OCI-LY7 (cell line): ENCODE measurements at regions not wholly inside any gene's neighbourhood (a gene's known extent, or its start where the extent isn't known, plus 50 kb on each side); places are given as distances from the start of the nearest gene placed in this dataset.

ENCODE experiments used
- BruUV-seq: library from RNA; stranded (reverse); fragments of 400-500 nt; replicated peaks from 2 replicates; lab custom pipeline; 2021; lab: Mats Ljungman, UMichigan
- CTCF ChIA-PET: fragments of 300-600 bp; sonication (Branson Sonifier 250); formaldehyde crosslinking; loops from one replicate; lab custom pipeline; 2022; ENCODE audit warnings: antibody characterized with exemption; ENCODE audit not compliant: unreplicated experiment; lab: Charles Lee
- POLR2A ChIA-PET: fragments of 300-600 bp; sonication (Branson Sonifier 250); formaldehyde crosslinking; loops from one replicate; lab custom pipeline; 2022; ENCODE audit warnings: antibody characterized with exemption; lab: Charles Lee
- DNase-seq: peaks from one replicate; pipeline ENCODE4 v3.0.0-alpha.2; 2015; ENCODE audit warnings: low spot score
- H2AFZ ChIP-seq: fragments of 200-600 bp; sonication (generic), shearing (Covaris generic); 2 replicates; pipeline ENCODE4 v1.6.1; 2014; ENCODE audit warnings: mild to moderate bottlenecking, antibody characterized with exemption, low read length, moderate library complexity
- H3K27ac ChIP-seq: fragments of 200-600 bp; sonication (generic); 2 replicates; pipeline ENCODE4 v1.5.1; 2014; ENCODE audit warnings: mixed run types, low read depth, mild to moderate bottlenecking, moderate library complexity, low read length, inconsistent platforms; ENCODE audit not compliant: poor library complexity, severe bottlenecking
- H3K36me3 ChIP-seq: fragments of 200-600 bp; sonication (generic); 2 replicates; pipeline ENCODE4 v1.6.1; 2014; ENCODE audit warnings: mild to moderate bottlenecking, antibody characterized with exemption, low read length, moderate library complexity, mixed read lengths; ENCODE audit not compliant: insufficient read depth
- H3K4me1 ChIP-seq: fragments of 200-600 bp; sonication (generic); 2 replicates; pipeline ENCODE4 v1.5.1; 2014; ENCODE audit warnings: mild to moderate bottlenecking, low read length; ENCODE audit not compliant: insufficient read depth, poor library complexity, severe bottlenecking
- H3K4me2 ChIP-seq: fragments of 200-600 bp; sonication (generic); 2 replicates; pipeline ENCODE4 v1.6.1; 2014; ENCODE audit warnings: mild to moderate bottlenecking, low read length
- H3K4me3 ChIP-seq: fragments of 200-600 bp; sonication (generic); 2 replicates; pipeline ENCODE4 v1.5.1; 2014; ENCODE audit warnings: mild to moderate bottlenecking, low read depth, low read length; ENCODE audit not compliant: poor library complexity, severe bottlenecking
- H3K79me2 ChIP-seq: fragments of 200-600 bp; sonication (generic); 2 replicates; pipeline ENCODE4 v1.6.1; 2016; ENCODE audit warnings: low read depth, mild to moderate bottlenecking, low read length, moderate library complexity, mixed read lengths; ENCODE audit not compliant: insufficient read depth
- H3K9me2 ChIP-seq: fragments of 200-600 bp; sonication (generic); 2 replicates; pipeline ENCODE4 v1.6.1; 2016; ENCODE audit warnings: mild to moderate bottlenecking, low read length, mixed read lengths; ENCODE audit not compliant: insufficient read depth
- H3K9me3 ChIP-seq: fragments of 200-600 bp; sonication (generic); 2 replicates; pipeline ENCODE4 v1.6.1; 2014; ENCODE audit warnings: mild to moderate bottlenecking, mixed run types, low read length, mixed read lengths
- H4K20me1 ChIP-seq: fragments of 200-600 bp; sonication (generic); 2 replicates; pipeline ENCODE4 v1.6.1; 2014; ENCODE audit warnings: mild to moderate bottlenecking, antibody characterized with exemption, low read length, moderate library complexity, mixed read lengths; ENCODE audit not compliant: insufficient read depth
- EZH2phosphoT487 ChIP-seq: fragments of 200-600 bp; sonication (generic); IDR thresholded peaks from 2 replicates; pipeline ENCODE4 v1.6.1; 2018; ENCODE audit warnings: low read depth, borderline replicate concordance, mild to moderate bottlenecking, mixed run types, antibody characterized with exemption, low read length, moderate library complexity, mixed read lengths
- intact Hi-C: fragments of 100-400 bp; cut with micrococcal nuclease; formaldehyde crosslinking; loops from one replicate; pipeline ENCODE4 v1.10.0; 2022; ENCODE audit not compliant: unreplicated experiment
- TF ChIP-seq, protein P1 (sequence below): fragments of 200-600 bp; sonication (generic); conservative IDR thresholded peaks from 2 replicates; pipeline ENCODE4 v1.5.1; 2014; ENCODE audit warnings: mild to moderate bottlenecking, antibody characterized with exemption, low read length, moderate library complexity, mixed read lengths

- no peak for DNase-seq
- Histone ChIP-seq H3K4me3 (no peak overlapping the region), H3K36me3 (no peaks in the 10 kb centered on the region), H3K79me2 (no peaks in the 10 kb centered on the region), H4K20me1 (no peaks in the 10 kb centered on the region), H3K9me2 (no peaks in the 10 kb centered on the region), H3K4me1 (no peaks in the 10 kb centered on the region), H3K4me2 (no peak overlapping the region), H3K9me3 (no peaks in the 10 kb centered on the region), H3K27ac (no peak overlapping the region), H2AFZ (no peak overlapping the region)
- ChIA-PET POLR2A (no interaction called here), CTCF (no interaction called here)
- BruUV-seq: no TSS peak
- no peak for TF ChIP-seq EZH2phosphoT487
- TF ChIP-seq, protein P1, sequence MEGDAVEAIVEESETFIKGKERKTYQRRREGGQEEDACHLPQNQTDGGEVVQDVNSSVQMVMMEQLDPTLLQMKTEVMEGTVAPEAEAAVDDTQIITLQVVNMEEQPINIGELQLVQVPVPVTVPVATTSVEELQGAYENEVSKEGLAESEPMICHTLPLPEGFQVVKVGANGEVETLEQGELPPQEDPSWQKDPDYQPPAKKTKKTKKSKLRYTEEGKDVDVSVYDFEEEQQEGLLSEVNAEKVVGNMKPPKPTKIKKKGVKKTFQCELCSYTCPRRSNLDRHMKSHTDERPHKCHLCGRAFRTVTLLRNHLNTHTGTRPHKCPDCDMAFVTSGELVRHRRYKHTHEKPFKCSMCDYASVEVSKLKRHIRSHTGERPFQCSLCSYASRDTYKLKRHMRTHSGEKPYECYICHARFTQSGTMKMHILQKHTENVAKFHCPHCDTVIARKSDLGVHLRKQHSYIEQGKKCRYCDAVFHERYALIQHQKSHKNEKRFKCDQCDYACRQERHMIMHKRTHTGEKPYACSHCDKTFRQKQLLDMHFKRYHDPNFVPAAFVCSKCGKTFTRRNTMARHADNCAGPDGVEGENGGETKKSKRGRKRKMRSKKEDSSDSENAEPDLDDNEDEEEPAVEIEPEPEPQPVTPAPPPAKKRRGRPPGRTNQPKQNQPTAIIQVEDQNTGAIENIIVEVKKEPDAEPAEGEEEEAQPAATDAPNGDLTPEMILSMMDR: no peak
- intact Hi-C loops: no loop called here
Observed at GRCh38 chr1:29939079-29939478, 702.8 kb downstream of the PTPRU start.

GRCh38 chr1:29937356-29937755 lies 701.0 kb downstream of the PTPRU start:
- no TSS peak for BruUV-seq
- Histone ChIP-seq H3K4me2 (no peak overlapping the region), H3K9me3 (no peaks in the 10 kb centered on the region), H2AFZ (no peak overlapping the region), H3K9me2 (no peaks in the 10 kb centered on the region), H3K27ac (no peak overlapping the region), H4K20me1 (no peaks in the 10 kb centered on the region), H3K79me2 (no peaks in the 10 kb centered on the region), H3K36me3 (no peaks in the 10 kb centered on the region), H3K4me3 (no peak overlapping the region), H3K4me1 (no peaks in the 10 kb centered on the region)
- ChIA-PET POLR2A (no interaction called here), CTCF (no interaction called here)
- intact Hi-C loops: no loop called here
- TF ChIP-seq, protein P1: no peak
- DNase-seq: no peak

DNA sequence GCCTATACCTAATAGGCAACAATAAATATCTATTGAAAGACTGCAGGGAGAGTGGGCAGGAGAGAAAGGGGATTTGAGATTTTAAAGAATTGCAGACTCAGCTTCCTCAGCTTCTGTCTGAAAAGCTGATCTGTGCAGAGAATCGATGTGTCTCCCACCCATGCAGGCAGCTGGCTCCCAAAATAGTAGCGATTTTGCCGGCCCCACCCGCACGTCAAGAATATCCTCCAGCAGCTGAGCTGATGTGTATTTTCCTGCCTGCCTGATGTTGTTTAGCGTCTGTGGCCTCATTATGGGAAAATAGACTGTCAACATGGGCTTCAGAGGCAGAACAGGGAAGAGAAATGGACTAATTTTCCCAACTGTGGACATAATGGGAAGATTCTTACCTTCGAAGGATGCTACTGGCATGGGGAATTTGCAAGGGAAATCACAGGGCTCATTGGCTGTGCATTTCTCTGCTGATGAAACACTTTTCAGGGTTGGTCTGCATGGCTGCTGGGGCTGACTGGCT lies 699.8 kb downstream of the PTPRU start:
- H3K9me3 ChIP-seq: no peaks in the 10 kb centered on the region
- H3K4me2 ChIP-seq: no peak overlapping the region
- BruUV-seq: no TSS peak
- H3K36me3 ChIP-seq: no peaks in the 10 kb centered on the region
- H2AFZ ChIP-seq: no peak overlapping the region
- intact Hi-C loops: no loop called here
- H3K9me2 ChIP-seq: no peaks in the 10 kb centered on the region
- H3K79me2 ChIP-seq: no peaks in the 10 kb centered on the region
- DNase-seq: no peak
- H3K4me3 ChIP-seq: no peak overlapping the region
- H3K4me1 ChIP-seq: no peaks in the 10 kb centered on the region
- POLR2A ChIA-PET: no interaction called here
- TF ChIP-seq, protein P1: no peak
- TF ChIP-seq EZH2phosphoT487: no peak
- CTCF ChIA-PET: no interaction called here
- no peak overlapping the region for H3K27ac ChIP-seq
- no peaks in the 10 kb centered on the region for H4K20me1 ChIP-seq
